Kidney epithelial cell (primary cell): ENCODE measurements at regions not wholly inside any gene's neighbourhood (a gene's known extent, or its start where the extent isn't known, plus 50 kb on each side); places are given as distances from the start of the nearest gene placed in this dataset.
"Not testable (repeated sequence)": the region's sequence is repeated elsewhere in the genome, so short reads cannot be mapped to it uniquely, and the experiment has no call there.

ENCODE experiments used
- DNase-seq: peaks from one replicate; pipeline ENCODE4 v3.0.0-alpha.2; 2010; ENCODE audit warnings: low read depth
- H3K27me3 ChIP-seq: 2 replicates; pipeline ENCODE4 v1.6.0; 2011; ENCODE audit warnings: low read length; ENCODE audit not compliant: control insufficient read depth, insufficient read depth
- H3K36me3 ChIP-seq: 2 replicates; pipeline ENCODE4 v1.5.1; 2011; ENCODE audit warnings: low read length; ENCODE audit not compliant: control insufficient read depth, insufficient read depth
- H3K4me3 ChIP-seq: 2 replicates; pipeline ENCODE4 v1.5.1; 2011; ENCODE audit warnings: low read depth, mild to moderate bottlenecking, control low read depth, low read length
- TF ChIP-seq, protein P1 (sequence below): IDR thresholded peaks from 2 replicates; pipeline ENCODE4 v1.5.1; 2011; ENCODE audit warnings: mild to moderate bottlenecking, moderate library complexity, low read length, control low read depth, inconsistent platforms; ENCODE audit not compliant: insufficient read depth, poor library complexity, severe bottlenecking

DNA sequence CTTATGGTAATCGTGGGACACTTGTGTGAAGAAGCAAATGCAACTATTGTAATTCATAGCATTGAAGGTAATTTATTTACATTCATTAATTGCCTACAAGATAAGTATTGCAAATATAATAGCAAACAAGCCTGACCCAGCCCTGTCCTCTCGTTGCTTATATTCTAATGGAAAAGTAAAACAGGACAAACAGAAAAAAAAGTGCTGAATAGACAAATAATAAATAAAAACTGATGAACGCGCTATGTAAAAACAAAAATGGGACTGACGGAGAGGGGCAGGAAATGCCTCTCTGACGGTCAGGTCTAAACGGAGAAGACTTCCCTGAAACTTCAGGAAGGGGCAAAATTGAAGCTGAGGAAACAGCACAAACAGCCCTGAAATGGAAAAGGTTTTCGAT, 284.9 kb upstream of the FRG1 start:
- not testable (repeated sequence) for H3K36me3 ChIP-seq, H3K27me3 ChIP-seq, DNase-seq, H3K4me3 ChIP-seq

DNA sequence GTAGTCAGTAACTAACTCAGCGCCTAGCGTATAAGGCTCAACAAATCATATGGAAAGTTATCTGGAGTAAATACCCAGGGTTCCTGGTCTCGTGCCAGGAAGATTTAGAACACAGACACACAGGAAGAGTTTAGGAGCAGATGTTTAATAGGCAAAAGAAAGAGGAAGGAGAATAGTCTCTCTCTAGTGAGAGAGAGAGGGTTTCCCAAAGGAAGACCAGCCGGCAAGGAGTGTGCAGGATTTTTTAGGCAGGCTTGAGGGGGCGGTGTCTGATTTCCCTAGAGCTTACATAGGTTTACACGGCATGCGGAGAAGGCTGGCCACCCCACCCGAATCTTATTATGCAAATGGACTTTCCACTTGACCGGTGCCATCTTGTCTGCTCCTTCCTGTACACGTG, 284.0 kb upstream of the FRG1 start:
- Histone ChIP-seq H3K27me3 (no peaks in the 10 kb centered on the region), H3K4me3 (no peak overlapping the region), H3K36me3 (no peaks in the 10 kb centered on the region)
- no peak for DNase-seq
- TF ChIP-seq, protein P1, sequence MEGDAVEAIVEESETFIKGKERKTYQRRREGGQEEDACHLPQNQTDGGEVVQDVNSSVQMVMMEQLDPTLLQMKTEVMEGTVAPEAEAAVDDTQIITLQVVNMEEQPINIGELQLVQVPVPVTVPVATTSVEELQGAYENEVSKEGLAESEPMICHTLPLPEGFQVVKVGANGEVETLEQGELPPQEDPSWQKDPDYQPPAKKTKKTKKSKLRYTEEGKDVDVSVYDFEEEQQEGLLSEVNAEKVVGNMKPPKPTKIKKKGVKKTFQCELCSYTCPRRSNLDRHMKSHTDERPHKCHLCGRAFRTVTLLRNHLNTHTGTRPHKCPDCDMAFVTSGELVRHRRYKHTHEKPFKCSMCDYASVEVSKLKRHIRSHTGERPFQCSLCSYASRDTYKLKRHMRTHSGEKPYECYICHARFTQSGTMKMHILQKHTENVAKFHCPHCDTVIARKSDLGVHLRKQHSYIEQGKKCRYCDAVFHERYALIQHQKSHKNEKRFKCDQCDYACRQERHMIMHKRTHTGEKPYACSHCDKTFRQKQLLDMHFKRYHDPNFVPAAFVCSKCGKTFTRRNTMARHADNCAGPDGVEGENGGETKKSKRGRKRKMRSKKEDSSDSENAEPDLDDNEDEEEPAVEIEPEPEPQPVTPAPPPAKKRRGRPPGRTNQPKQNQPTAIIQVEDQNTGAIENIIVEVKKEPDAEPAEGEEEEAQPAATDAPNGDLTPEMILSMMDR, result no peak

DNA sequence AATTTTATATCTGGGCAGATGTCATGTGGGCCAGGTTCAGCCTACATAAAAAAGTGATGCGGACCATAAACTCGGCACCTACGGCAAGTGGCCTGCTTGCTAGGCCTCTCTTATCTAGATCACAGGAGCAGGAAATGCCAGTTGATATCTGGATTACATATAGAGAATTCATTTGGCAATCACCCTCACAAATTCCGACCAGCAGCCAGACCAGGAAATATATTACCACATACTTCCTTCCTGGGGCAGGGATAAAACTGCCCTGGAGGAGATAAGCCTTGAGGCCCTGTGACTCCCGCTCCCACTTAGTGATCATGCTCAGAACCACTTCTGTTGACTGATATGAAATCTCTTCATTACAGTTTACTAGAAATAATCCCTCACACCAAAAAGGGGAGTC, 282.4 kb upstream of the FRG1 start:
- H3K4me3 ChIP-seq, DNase-seq, H3K27me3 ChIP-seq, H3K36me3 ChIP-seq: not testable (repeated sequence)

DNA sequence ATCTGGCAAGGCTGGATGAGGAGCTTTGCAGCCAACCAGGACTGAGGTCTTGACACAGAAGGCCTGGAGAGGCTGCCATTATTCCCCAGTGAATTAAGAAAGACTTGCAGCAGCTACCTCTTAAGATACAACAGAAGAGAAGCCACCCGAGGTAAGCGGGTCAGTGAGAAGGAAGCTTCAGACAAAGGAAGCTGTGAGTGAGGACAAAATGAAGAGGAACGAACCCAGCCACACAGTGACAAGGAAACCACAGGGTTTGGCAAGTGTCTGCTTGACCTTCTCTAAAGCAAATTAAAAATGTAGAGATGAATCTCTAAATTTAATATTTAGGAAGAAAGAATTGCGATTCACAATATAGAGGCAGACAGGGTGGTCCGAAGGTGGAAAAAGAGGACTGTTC, 281.8 kb upstream of the FRG1 start:
- not testable (repeated sequence) for H3K27me3 ChIP-seq, H3K4me3 ChIP-seq, H3K36me3 ChIP-seq, DNase-seq

DNA sequence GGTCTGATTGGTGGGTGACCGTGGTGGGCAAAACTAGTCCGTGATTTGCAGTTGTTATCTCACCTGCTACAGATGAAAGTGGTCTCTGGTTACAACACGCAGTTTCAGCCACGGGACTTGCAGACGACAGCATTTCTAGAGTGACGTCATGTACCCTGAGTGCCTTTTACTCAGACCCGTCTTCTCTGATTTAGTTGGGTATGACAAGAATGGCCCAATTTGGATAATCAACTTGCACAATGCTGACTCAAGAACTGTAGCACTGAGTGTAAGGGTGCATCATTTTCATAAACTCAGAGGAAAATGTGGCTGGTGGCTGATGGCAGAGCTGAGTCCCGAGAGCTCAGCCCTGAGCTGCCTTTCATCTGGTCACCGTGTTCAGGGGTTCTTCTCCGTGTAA, 281.4 kb upstream of the FRG1 start:
- TF ChIP-seq, protein P1, result no peak
- DNase-seq, result no peak
- H3K27me3 ChIP-seq, result no peaks in the 10 kb centered on the region
- H3K36me3 ChIP-seq, result no peaks in the 10 kb centered on the region
- no peak overlapping the region for H3K4me3 ChIP-seq

DNA sequence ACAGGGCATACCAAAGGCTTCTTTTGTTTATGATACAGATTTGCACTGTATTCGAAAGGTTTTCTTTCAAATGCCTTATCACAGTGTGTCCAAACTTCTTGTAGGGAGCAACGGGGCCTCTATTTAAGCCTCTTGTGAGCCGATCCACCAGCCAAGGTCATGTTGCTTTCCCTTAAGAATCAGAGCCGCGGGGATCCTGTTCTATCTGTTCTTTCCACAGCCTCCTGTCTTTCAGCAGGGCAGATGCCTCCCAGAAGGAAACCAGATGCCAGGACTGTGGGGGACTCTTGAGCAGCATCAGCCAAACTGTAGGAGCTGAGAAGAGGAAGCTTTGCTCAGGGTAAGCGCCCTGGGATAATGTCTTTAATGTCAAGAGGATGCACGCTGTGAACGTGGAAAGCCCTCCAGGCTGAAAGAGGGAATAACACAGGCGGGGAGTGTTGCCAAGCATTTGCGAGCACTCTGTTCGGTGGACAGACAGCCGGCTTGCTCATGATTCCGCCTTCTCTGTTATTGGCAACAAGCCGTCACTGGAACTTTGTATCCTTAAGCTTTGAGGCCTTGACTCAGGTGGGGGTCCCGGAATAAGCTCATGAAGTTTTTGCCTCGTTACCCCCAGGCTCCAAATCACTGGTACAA, 279.8 kb upstream of the FRG1 start:
- TF ChIP-seq, protein P1, result no peak
- Histone ChIP-seq H3K36me3 (no peaks in the 10 kb centered on the region), H3K27me3 (no peaks in the 10 kb centered on the region), H3K4me3 (no peak overlapping the region)
- DNase-seq, result no peak

DNA sequence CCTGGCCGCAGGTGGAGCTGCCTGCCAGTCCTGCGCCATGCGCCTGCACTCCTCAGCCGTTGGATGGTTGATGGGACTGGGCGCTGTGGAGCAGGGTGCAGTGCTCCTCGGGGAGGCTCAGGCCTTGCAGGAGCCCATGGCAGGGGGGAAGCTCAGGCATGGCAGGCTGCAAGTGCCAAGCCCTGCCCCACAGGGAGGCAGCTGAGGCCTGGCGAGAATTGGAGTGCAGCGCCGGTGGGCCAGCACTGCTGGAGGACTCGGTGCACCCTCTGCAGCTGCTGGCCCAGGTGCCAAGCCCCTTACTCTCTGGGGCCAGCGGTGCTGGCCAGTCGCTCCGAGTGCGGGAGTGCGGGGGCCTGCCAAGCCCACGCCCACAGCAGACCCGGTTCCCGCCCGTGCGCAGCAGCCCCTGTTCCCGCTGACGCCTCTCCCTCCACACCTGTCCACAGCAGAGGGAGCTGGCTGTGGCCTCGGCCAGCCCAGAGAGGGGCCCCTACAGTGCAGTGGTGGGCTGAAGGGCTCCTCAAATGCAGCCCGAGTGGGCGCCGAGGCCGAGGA, 275.9 kb upstream of the FRG1 start:
- H3K36me3 ChIP-seq, result no peaks in the 10 kb centered on the region
- no peak for DNase-seq
- no peak overlapping the region for H3K4me3 ChIP-seq
- H3K27me3 ChIP-seq, result no peaks in the 10 kb centered on the region
- TF ChIP-seq, protein P1, result no peak

DNA sequence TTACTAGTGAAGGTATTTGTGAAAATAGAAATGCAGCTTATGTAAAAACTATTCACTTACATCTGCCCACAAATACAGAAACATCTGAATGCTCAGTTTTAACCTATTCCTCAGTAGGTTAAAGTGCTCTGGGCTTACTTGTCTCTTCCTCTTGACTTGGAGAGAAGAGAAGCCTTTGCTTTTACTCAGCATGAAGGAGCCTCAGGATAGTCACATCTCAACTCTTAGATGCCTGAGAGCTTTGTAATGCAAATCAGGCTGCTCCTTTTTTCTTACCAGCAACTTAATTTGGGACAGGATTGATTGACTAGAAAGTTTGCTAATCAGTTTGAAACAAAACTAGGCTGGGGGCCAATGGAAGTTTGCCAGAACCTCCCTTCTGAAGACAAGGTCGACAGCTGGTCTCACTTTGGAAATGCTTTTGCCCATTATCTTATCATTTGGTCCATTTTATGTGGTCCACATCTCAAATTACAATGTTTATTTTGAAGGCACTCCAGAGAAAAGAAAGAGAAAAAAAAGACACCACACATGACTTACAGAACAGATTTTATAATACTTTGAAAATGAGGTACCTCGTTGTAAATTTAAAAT, 274.9 kb upstream of the FRG1 start:
- not testable (repeated sequence) for H3K36me3 ChIP-seq, H3K27me3 ChIP-seq, DNase-seq, H3K4me3 ChIP-seq

DNA sequence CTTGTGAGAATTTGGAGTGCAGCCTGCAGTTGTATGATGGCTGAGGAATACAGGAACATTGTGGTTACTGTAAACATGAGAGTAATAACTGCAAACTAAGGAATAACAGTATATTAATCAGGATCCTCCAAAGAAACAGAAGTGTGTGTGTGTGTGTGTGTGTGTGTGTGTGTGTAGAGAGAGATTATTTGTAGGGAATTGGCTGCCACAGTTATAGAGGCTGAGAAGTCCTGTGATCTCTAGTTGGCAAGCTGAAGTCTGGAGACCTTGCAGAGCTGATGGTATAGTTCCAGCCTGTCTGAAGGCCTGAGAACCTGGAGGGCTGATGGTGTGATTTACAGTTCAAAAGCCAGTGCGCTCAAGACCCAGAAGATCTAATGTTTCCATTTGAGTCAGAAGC, 273.3 kb upstream of the FRG1 start:
- H3K36me3 ChIP-seq, H3K27me3 ChIP-seq, DNase-seq, H3K4me3 ChIP-seq: not testable (repeated sequence)

DNA sequence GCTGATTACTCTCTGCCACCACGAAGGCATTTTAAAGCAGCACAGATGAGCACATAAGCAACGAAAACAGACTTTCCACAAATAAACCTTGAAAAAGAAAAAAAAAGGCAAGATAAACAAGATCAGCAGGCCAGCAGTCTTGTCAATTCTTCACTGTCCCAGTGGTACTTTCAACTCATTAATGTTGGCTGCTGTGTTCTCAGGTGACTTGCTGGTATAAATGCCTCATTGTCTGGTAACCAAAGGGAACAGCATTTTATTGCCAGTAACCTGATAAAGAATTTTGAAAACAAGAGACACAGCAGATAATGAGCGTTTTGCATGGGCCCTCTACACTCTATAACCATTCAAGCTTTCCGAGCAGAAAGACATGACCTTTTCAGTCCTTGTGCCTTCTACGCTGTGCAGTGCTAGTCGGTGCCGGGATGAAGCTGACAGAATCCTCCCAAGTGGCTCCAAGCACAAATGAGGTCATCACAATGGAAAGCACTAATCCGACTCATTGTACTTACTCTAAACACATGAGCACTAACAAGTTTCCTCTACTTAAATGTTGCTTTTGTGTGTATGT, 242.9 kb upstream of the FRG1 start:
- not testable (repeated sequence) for DNase-seq, H3K27me3 ChIP-seq, H3K36me3 ChIP-seq, H3K4me3 ChIP-seq
